ENCODE measurements at regions not wholly inside any gene's neighbourhood (a gene's known extent, or its start where the extent isn't known, plus 50 kb on each side); places are given as distances from the start of the nearest gene placed in this dataset.

- Histone ChIP-seq H3K36me3 (no peaks in the 10 kb centered on the region), H3K4me3 (no peak overlapping the region), H3K9me3 (no peaks in the 10 kb centered on the region), H3K4me1 (no peaks in the 10 kb centered on the region), H3K9ac (ENCODE audit: low read depth in 2 of 2, low read length in 2 of 2) (no peak overlapping the region), H3K27ac (no peak overlapping the region), H3K27me3 (no peaks in the 10 kb centered on the region)
- intact Hi-C loops (cut with DNase I): no loop called here
- TF ChIP-seq CTCF (IDR thresholded peaks at IDR 0.05): no peak
- no peak for DNase-seq
Measured at GRCh38 chr6:85116475-85116874, 333.4 kb upstream of the NT5E start.

- intact Hi-C loops (cut with DNase I): no loop called here
- no peaks in the 10 kb centered on the region for H3K4me1 ChIP-seq
- TF ChIP-seq CTCF (IDR thresholded peaks at IDR 0.05): no peak
Measured at GRCh38 chr6:85115876-85116275, 334.0 kb upstream of the NT5E start.

GRCh38 chr6:85115376-85115775, 334.5 kb upstream of the NT5E start:
- H3K27ac ChIP-seq: no peak overlapping the region
- no peaks in the 10 kb centered on the region for H3K36me3 ChIP-seq
- no peaks in the 10 kb centered on the region for H3K9me3 ChIP-seq
- intact Hi-C loops (cut with DNase I): no loop called here
- no peaks in the 10 kb centered on the region for H3K27me3 ChIP-seq
- no peaks in the 10 kb centered on the region for H3K4me1 ChIP-seq
- H3K4me3 ChIP-seq: no peak overlapping the region
- no peak overlapping the region for H3K9ac ChIP-seq (ENCODE audit: low read depth in 2 of 2, low read length in 2 of 2)
- no peak for TF ChIP-seq CTCF (IDR thresholded peaks at IDR 0.05)
- no peak for DNase-seq

More at GRCh38 chr6:85115876-85116275, 334.0 kb upstream of the NT5E start:
- H3K9ac ChIP-seq (ENCODE audit: low read depth in 2 of 2, low read length in 2 of 2): no peak overlapping the region
- H3K4me3 ChIP-seq: no peak overlapping the region
- no peaks in the 10 kb centered on the region for H3K9me3 ChIP-seq
- no peak for DNase-seq
- no peak overlapping the region for H3K27ac ChIP-seq
- H3K27me3 ChIP-seq: no peaks in the 10 kb centered on the region
- no peaks in the 10 kb centered on the region for H3K36me3 ChIP-seq

GRCh38 chr6:85114581-85114935, 335.3 kb upstream of the NT5E start:
- Histone ChIP-seq H3K4me3 (no peak overlapping the region), H3K27ac (no peak overlapping the region), H3K9ac (ENCODE audit: low read depth in 2 of 2, low read length in 2 of 2) (no peak overlapping the region), H3K27me3 (no peaks in the 10 kb centered on the region), H3K4me1 (no peaks in the 10 kb centered on the region), H3K9me3 (no peaks in the 10 kb centered on the region), H3K36me3 (no peaks in the 10 kb centered on the region)
- TF ChIP-seq CTCF (IDR thresholded peaks at IDR 0.05): no peak
- intact Hi-C loops (cut with DNase I): no loop called here
- no peak for DNase-seq

DNA sequence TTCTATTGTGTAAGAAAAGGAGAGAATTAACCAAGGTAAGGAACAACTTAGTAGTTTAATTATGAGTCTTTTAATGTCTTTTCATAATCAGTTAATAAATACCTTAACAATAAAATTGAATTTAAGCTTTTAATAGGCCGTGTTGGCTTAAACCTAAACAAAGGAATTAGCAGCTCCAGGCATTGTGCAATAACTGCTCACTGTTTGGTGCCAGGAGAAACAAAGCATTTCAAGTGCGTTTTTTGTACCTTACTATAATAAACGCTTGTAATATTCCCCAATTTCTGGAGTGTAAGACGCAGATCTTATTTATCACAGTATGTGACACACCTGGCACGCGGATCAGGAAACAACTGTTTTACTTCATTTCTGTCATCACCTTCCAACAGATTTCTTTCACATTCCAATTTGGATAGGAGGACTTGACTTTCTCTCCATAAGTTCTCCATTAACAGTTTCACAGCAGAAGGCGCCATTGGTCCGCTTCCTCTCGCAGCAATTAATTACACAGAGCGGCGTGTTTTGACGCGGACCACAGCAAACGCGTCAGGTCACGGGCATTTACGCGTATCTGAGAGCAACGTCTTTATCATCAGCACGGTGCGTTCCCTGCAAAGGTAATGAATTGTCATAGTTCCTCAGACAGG, 335.8 kb upstream of the NT5E start:
- no peaks in the 10 kb centered on the region for H3K27me3 ChIP-seq
- no peaks in the 10 kb centered on the region for H3K9me3 ChIP-seq
- no peak for DNase-seq
- H3K36me3 ChIP-seq: no peaks in the 10 kb centered on the region
- H3K4me3 ChIP-seq: no peak overlapping the region
- intact Hi-C loops (cut with DNase I): no loop called here
- H3K4me1 ChIP-seq: no peaks in the 10 kb centered on the region
- H3K27ac ChIP-seq: no peak overlapping the region
- no peak for TF ChIP-seq CTCF (IDR thresholded peaks at IDR 0.05)
- no peak overlapping the region for H3K9ac ChIP-seq (ENCODE audit: low read depth in 2 of 2, low read length in 2 of 2)

All from colonic mucosa (tissue), 4 donors.